HEK293 (cell line): ENCODE measurements at regions not wholly inside any gene's neighbourhood (a gene's known extent, or its start where the extent isn't known, plus 50 kb on each side); places are given as distances from the start of the nearest gene placed in this dataset.
"Not testable (repeated sequence)": the region's sequence is repeated elsewhere in the genome, so short reads cannot be mapped to it uniquely, and the experiment has no call there.

Experiments
- WT1 ChIP-seq: fragments of 450-650 bp; formaldehyde crosslinking; IDR thresholded peaks from 2 replicates; pipeline ENCODE4 v1.5.1; 2016; ENCODE audit warnings: missing biosample characterization, missing genetic modification characterization
- YY1 ChIP-seq: fragments of 450-650 bp; formaldehyde crosslinking; IDR thresholded peaks from 2 replicates; pipeline ENCODE4 v1.5.1; 2018; ENCODE audit warnings: missing biosample characterization, missing genetic modification characterization
- ZBTB17 ChIP-seq: fragments of 450-650 bp; formaldehyde crosslinking; IDR thresholded peaks from 2 replicates; pipeline ENCODE4 v1.5.1; 2016; ENCODE audit warnings: missing biosample characterization, missing genetic modification characterization
- ZNF140 ChIP-seq: fragments of 450-650 bp; formaldehyde crosslinking; IDR thresholded peaks from 2 replicates; pipeline ENCODE4 v1.5.1; 2016; ENCODE audit warnings: missing biosample characterization, missing genetic modification characterization
- ZNF23 ChIP-seq: fragments of 450-650 bp; formaldehyde crosslinking; IDR thresholded peaks from 2 replicates; pipeline ENCODE4 v1.5.1; 2016; ENCODE audit warnings: missing biosample characterization, missing genetic modification characterization, borderline replicate concordance
- TF ChIP-seq, protein P1 (sequence below): IDR thresholded peaks from 2 replicates; pipeline ENCODE4 v1.6.1; 2011; ENCODE audit warnings: mild to moderate bottlenecking, low read depth, low read length, borderline replicate concordance
- TF ChIP-seq, protein P2 (sequence below): fragments of 450-650 bp; formaldehyde crosslinking; IDR thresholded peaks from 2 replicates; pipeline ENCODE4 v1.5.1; 2016; ENCODE audit warnings: missing biosample characterization, missing genetic modification characterization
- TF ChIP-seq, protein P3 (sequence below): fragments of 450-650 bp; formaldehyde crosslinking; IDR thresholded peaks from 2 replicates; pipeline ENCODE4 v1.5.1; 2016; ENCODE audit warnings: missing biosample characterization, missing genetic modification characterization

DNA sequence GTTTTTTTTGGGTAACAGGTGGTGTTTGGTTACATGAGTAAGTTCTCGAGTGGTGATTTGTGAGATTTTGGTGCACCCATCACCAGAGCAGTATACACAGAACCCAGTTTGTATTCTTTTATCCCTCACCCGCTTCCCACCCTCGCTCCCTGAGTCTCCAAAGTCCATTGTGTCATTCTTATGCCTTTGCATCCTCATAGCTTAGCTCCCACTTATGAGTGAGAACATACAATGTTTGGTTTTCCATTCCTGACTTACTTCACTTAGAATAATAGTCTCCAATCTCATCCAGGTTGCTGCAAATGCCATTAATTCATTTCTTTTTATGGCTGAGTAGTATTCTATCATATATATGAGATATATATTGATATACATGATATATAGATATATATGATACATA lies 211.9 kb downstream of the BCAS1 start:
- not testable (repeated sequence) for TF ChIP-seq ZNF23, WT1, YY1, ZBTB17, ZNF140 (tag by site-specific recombination)
- TF ChIP-seq, protein P1, sequence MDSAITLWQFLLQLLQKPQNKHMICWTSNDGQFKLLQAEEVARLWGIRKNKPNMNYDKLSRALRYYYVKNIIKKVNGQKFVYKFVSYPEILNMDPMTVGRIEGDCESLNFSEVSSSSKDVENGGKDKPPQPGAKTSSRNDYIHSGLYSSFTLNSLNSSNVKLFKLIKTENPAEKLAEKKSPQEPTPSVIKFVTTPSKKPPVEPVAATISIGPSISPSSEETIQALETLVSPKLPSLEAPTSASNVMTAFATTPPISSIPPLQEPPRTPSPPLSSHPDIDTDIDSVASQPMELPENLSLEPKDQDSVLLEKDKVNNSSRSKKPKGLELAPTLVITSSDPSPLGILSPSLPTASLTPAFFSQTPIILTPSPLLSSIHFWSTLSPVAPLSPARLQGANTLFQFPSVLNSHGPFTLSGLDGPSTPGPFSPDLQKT = not testable (repeated sequence)
- TF ChIP-seq, protein P2, sequence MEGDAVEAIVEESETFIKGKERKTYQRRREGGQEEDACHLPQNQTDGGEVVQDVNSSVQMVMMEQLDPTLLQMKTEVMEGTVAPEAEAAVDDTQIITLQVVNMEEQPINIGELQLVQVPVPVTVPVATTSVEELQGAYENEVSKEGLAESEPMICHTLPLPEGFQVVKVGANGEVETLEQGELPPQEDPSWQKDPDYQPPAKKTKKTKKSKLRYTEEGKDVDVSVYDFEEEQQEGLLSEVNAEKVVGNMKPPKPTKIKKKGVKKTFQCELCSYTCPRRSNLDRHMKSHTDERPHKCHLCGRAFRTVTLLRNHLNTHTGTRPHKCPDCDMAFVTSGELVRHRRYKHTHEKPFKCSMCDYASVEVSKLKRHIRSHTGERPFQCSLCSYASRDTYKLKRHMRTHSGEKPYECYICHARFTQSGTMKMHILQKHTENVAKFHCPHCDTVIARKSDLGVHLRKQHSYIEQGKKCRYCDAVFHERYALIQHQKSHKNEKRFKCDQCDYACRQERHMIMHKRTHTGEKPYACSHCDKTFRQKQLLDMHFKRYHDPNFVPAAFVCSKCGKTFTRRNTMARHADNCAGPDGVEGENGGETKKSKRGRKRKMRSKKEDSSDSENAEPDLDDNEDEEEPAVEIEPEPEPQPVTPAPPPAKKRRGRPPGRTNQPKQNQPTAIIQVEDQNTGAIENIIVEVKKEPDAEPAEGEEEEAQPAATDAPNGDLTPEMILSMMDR (tag by site-specific recombination) = not testable (repeated sequence)
- TF ChIP-seq, protein P3, sequence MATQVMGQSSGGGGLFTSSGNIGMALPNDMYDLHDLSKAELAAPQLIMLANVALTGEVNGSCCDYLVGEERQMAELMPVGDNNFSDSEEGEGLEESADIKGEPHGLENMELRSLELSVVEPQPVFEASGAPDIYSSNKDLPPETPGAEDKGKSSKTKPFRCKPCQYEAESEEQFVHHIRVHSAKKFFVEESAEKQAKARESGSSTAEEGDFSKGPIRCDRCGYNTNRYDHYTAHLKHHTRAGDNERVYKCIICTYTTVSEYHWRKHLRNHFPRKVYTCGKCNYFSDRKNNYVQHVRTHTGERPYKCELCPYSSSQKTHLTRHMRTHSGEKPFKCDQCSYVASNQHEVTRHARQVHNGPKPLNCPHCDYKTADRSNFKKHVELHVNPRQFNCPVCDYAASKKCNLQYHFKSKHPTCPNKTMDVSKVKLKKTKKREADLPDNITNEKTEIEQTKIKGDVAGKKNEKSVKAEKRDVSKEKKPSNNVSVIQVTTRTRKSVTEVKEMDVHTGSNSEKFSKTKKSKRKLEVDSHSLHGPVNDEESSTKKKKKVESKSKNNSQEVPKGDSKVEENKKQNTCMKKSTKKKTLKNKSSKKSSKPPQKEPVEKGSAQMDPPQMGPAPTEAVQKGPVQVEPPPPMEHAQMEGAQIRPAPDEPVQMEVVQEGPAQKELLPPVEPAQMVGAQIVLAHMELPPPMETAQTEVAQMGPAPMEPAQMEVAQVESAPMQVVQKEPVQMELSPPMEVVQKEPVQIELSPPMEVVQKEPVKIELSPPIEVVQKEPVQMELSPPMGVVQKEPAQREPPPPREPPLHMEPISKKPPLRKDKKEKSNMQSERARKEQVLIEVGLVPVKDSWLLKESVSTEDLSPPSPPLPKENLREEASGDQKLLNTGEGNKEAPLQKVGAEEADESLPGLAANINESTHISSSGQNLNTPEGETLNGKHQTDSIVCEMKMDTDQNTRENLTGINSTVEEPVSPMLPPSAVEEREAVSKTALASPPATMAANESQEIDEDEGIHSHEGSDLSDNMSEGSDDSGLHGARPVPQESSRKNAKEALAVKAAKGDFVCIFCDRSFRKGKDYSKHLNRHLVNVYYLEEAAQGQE (tag by site-specific recombination) = not testable (repeated sequence)
